Sigmoid colon (tissue), 6 donors: ENCODE measurements at regions not wholly inside any gene's neighbourhood (a gene's known extent, or its start where the extent isn't known, plus 50 kb on each side); places are given as distances from the start of the nearest gene placed in this dataset.

Source experiments
- DNase-seq: peaks from one replicate; pipeline ENCODE4 v3.0.0-alpha.2; 2019
- H3K27ac ChIP-seq, 4 donors: fragments of 200-600 bp; sonication (generic); one replicate each; pipeline ENCODE4 v1.5.1; 2016 to 2019; ENCODE audit warnings: mild to moderate bottlenecking in 1 of 4
- H3K27me3 ChIP-seq, 3 donors: fragments of 200-600 bp; sonication (generic); one replicate each; pipeline ENCODE4 v1.5.1; 2019; ENCODE audit warnings: mild to moderate bottlenecking in 1 of 3
- H3K36me3 ChIP-seq, 4 donors: fragments of 200-600 bp; sonication (generic); one replicate each; pipeline ENCODE4 v1.5.1; 2016 to 2019
- H3K4me1 ChIP-seq, 4 donors: fragments of 200-600 bp; sonication (generic); one replicate each; pipeline ENCODE4 v1.5.1; 2017 to 2019
- H3K4me3 ChIP-seq, 4 donors: fragments of 200-600 bp; sonication (generic); one replicate each; pipeline ENCODE4 v1.5.1; 2017 to 2019; ENCODE audit warnings: mild to moderate bottlenecking in 2 of 4, moderate library complexity in 1 of 4
- H3K9me3 ChIP-seq, 4 donors: fragments of 200-600 bp in 3 of 4; sonication (generic) in 3 of 4; one replicate each; pipeline versions ENCODE4 v1.5.1 to v1.6.1; 2013 to 2019
- EP300 ChIP-seq, 4 donors: sonication (generic); formaldehyde crosslinking; IDR thresholded peaks; one replicate each; pipeline ENCODE4 v1.6.1; 2017; ENCODE audit warnings: antibody characterized with exemption in 4 of 4
- POLR2A ChIP-seq, 2 donors: fragments of 450-650 bp; IDR thresholded peaks; one replicate each; pipeline ENCODE4 v1.6.1; 2016; ENCODE audit warnings: antibody characterized with exemption in 2 of 2, mild to moderate bottlenecking in 2 of 2, moderate library complexity in 2 of 2
- POLR2AphosphoS5 ChIP-seq, 4 donors: sonication (generic); formaldehyde crosslinking; IDR thresholded peaks; one replicate each; pipeline ENCODE4 v1.6.1; 2017; ENCODE audit warnings: antibody characterized with exemption in 4 of 4
- WGBS, 2 donors: extraction: QIAGEN DNeasy Blood & Tissue Kit; methylation state at CpG; one replicate each; pipeline ENCODE4 v1.1.7; 2013; 5-methylcytosine and 5-hydroxymethylcytosine counted together
- intact Hi-C: fragments of 100-400 bp; cut with DNase I; formaldehyde crosslinking; loops from one replicate; pipeline ENCODE4 v1.15.1; 2023
- TF ChIP-seq, protein P1 (sequence below), 4 experiments: fragments of 450-650 bp in 3 of 4; fragments of 200-600 bp in 1 of 4; IDR thresholded peaks; one replicate each; pipeline ENCODE4 v1.5.1; 2016 to 2019; ENCODE audit warnings: antibody characterized with exemption in 4 of 4, mild to moderate bottlenecking in 3 of 4, moderate library complexity in 2 of 4
- donor health status: healthy with polysubstance abuse.
- donor health status: healthy.

DNA sequence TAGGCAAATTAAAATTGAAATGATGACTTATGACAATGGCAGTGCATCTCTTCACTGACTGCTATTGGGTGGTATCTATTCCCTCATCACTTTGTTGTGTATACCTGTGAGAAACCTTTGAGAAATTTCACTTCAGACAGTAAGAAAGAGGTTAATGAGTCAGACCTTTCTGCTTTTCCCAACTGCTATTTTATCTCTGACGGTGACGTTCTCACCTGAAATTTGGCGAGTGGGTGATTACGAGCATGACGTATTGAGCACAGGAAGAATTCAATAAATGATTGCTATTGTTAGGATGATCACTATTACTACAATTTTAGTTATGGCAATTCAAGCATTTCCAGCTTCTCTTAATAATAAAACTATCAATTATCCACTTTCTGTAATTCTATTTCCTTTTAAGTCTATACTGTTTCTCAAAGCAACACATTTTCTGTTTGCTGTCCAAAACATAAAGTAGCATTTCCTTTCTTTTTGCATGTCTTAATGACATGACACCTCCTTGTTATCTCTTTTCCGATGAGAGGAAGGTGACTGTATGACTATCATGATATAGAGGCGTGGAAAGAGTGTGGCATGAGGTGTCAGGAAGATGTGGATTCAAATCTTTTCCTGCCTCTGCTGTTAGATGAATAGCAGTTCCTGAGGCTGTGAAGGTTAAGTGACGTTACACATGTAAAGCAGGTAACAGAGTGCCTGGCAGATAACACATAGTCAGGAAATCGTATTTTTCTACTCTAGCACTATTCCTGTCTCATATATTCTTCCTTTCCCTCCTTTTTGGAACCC lies 504.9 kb upstream of the SEMA6D start:
- DNase-seq = no peak
- no peaks in the 10 kb centered on the region for H3K4me1 ChIP-seq
- H3K4me3 ChIP-seq = no peak overlapping the region
- WGBS, 2 donors = 68 to 81% methylated on average over 9 of the region's 9 CpGs
- no peaks in the 10 kb centered on the region for H3K27me3 ChIP-seq
- intact Hi-C loops = no loop called here
- TF ChIP-seq, protein P1, sequence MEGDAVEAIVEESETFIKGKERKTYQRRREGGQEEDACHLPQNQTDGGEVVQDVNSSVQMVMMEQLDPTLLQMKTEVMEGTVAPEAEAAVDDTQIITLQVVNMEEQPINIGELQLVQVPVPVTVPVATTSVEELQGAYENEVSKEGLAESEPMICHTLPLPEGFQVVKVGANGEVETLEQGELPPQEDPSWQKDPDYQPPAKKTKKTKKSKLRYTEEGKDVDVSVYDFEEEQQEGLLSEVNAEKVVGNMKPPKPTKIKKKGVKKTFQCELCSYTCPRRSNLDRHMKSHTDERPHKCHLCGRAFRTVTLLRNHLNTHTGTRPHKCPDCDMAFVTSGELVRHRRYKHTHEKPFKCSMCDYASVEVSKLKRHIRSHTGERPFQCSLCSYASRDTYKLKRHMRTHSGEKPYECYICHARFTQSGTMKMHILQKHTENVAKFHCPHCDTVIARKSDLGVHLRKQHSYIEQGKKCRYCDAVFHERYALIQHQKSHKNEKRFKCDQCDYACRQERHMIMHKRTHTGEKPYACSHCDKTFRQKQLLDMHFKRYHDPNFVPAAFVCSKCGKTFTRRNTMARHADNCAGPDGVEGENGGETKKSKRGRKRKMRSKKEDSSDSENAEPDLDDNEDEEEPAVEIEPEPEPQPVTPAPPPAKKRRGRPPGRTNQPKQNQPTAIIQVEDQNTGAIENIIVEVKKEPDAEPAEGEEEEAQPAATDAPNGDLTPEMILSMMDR (IDR thresholded peaks at IDR 0.05) = no peak
- H3K36me3 ChIP-seq = no peaks in the 10 kb centered on the region
- H3K9me3 ChIP-seq = no peaks in the 10 kb centered on the region
- H3K27ac ChIP-seq = no peak overlapping the region

DNA sequence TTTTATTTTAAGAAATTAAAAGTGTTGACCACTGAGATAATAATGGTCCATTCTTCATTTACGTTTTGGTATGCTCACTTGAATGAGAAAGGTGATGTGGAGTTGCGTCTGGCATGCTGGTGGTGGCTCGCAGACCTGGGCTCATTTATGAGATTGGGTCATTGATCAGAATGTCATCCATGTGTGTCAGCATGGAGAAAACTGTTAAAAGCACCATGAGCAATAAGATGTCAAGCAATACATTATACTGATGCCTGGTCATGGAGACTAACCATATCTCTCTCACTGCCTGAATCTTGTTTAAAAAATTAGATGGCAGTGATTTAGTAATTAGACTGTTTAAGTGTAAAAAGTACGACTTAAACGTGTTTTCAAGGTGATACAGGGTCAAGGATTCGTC lies 503.4 kb upstream of the SEMA6D start:
- no peak for DNase-seq
- H3K27ac ChIP-seq = no peak overlapping the region
- WGBS, 2 donors = 63 to 66% methylated on average over 6 of the region's 6 CpGs
- no peak overlapping the region for H3K4me3 ChIP-seq
- TF ChIP-seq, protein P1 (IDR thresholded peaks at IDR 0.05) = no peak
- no peak for TF ChIP-seq EP300 (IDR thresholded peaks at IDR 0.05)
- intact Hi-C loops = no loop called here
- H3K36me3 ChIP-seq = no peaks in the 10 kb centered on the region
- H3K9me3 ChIP-seq = no peaks in the 10 kb centered on the region
- no peaks in the 10 kb centered on the region for H3K27me3 ChIP-seq
- no peaks in the 10 kb centered on the region for H3K4me1 ChIP-seq

DNA sequence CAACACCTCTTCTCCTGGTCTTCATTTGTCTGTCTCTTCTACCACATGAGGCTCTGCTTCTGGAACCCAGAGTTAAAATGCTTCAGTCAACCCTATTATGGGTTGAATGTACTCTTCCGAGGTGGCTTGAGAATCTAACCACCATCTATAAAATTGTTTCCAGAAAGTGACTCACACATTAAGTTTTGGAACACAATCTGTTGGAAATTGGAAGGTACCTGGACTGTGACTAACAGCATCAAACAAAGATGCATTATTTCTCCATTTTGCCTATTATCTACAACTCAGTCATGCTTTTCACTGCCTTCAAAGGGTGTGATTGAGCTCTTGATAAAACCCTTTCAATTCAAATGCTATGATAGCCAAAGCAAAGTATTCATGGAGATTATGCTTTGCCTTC lies 499.0 kb upstream of the SEMA6D start:
- 83 to 85% methylated on average over 1 of the region's 1 CpG for WGBS, 2 donors
- no peak for DNase-seq
- intact Hi-C loops = no loop called here
- no peaks in the 10 kb centered on the region for H3K9me3 ChIP-seq
- no peak overlapping the region for H3K27ac ChIP-seq
- no peak for TF ChIP-seq EP300 (IDR thresholded peaks at IDR 0.05)
- H3K4me3 ChIP-seq = no peak overlapping the region
- H3K36me3 ChIP-seq = no peaks in the 10 kb centered on the region
- no peaks in the 10 kb centered on the region for H3K27me3 ChIP-seq
- H3K4me1 ChIP-seq = no peaks in the 10 kb centered on the region

DNA sequence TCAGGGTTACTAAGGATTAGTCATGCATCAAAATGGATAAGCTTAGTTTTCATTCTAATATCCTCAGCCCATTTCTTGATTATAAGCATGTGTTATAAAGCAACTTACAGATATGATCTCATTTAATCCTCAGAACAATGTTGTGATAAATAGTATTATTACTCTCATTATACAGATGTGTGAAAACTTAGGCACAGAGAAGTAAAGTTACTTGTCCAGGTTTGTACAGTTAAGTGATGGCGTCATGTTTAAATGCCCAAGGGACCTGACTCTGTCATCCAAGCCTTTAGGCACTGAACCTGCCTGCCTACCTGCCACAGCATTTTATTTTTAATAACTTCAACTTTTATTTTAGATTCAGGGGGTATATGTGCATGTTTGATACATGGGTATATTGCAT lies 472.9 kb upstream of the SEMA6D start:
- H3K27ac ChIP-seq = no peak overlapping the region
- H3K4me3 ChIP-seq = no peak overlapping the region
- H3K27me3 ChIP-seq = no peaks in the 10 kb centered on the region
- no peaks in the 10 kb centered on the region for H3K36me3 ChIP-seq
- WGBS, 2 donors = 88 to 89% methylated on average over 1 of the region's 1 CpG
- DNase-seq = no peak
- intact Hi-C loops = no loop called here
- no peaks in the 10 kb centered on the region for H3K4me1 ChIP-seq
- no peak for TF ChIP-seq POLR2AphosphoS5 (IDR thresholded peaks at IDR 0.05)
- no peak for TF ChIP-seq POLR2A (IDR thresholded peaks at IDR 0.05)
- TF ChIP-seq, protein P1 (IDR thresholded peaks at IDR 0.05) = no peak
- no peak for TF ChIP-seq EP300 (IDR thresholded peaks at IDR 0.05)
- no peaks in the 10 kb centered on the region for H3K9me3 ChIP-seq

DNA sequence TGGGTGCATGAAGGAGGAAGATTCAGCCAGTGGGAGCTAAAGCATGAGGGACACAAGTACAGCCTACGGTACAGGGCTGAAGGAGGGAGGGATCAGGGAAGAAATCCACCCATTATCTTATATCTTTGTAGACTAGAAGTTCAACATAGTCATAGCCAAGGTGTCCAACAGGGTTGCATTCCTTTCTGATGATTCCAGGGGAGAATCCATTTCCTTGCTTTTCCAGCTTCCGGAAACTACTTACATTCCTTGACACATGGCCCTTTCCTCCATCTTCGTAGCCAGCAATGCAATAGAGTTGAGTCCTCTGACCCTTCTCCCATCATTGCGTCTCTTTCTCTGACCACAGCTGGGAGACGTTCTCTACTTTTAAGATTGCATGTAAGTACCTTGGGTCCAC lies 471.0 kb upstream of the SEMA6D start:
- no peak for DNase-seq
- no peaks in the 10 kb centered on the region for H3K4me1 ChIP-seq
- no peak overlapping the region for H3K4me3 ChIP-seq
- no peak overlapping the region for H3K27ac ChIP-seq
- intact Hi-C loops = no loop called here
- TF ChIP-seq, protein P1 (IDR thresholded peaks at IDR 0.05) = no peak
- TF ChIP-seq POLR2AphosphoS5 (IDR thresholded peaks at IDR 0.05) = no peak
- no peak for TF ChIP-seq POLR2A (IDR thresholded peaks at IDR 0.05)
- no peak for TF ChIP-seq EP300 (IDR thresholded peaks at IDR 0.05)
- H3K27me3 ChIP-seq = no peaks in the 10 kb centered on the region
- no peaks in the 10 kb centered on the region for H3K36me3 ChIP-seq
- 76 to 92% methylated on average over 5 of the region's 5 CpGs for WGBS, 2 donors
- H3K9me3 ChIP-seq = no peaks in the 10 kb centered on the region
